Endodermal cell (in vitro differentiated cells): ENCODE measurements at regions not wholly inside any gene's neighbourhood (a gene's known extent, or its start where the extent isn't known, plus 50 kb on each side); places are given as distances from the start of the nearest gene placed in this dataset.
"Not testable (repeated sequence)": the region's sequence is repeated elsewhere in the genome, so short reads cannot be mapped to it uniquely, and the experiment has no call there.

ENCODE experiments used
- DNase-seq: peaks from one replicate; pipeline ENCODE4 v3.0.0-alpha.2; 2017
- H3K27ac ChIP-seq: 2 replicates; pipeline ENCODE4 v1.5.1; 2013; ENCODE audit warnings: mild to moderate bottlenecking, low read depth, low read length, moderate library complexity
- H3K27me3 ChIP-seq: 2 replicates; pipeline ENCODE4 v1.6.1; 2013; ENCODE audit warnings: mild to moderate bottlenecking, low read length, moderate library complexity; ENCODE audit not compliant: insufficient read depth, control insufficient read depth, poor library complexity, severe bottlenecking
- H3K36me3 ChIP-seq: 2 replicates; pipeline ENCODE4 v1.7.0; 2013; ENCODE audit warnings: mild to moderate bottlenecking, low read length, moderate library complexity; ENCODE audit not compliant: control insufficient read depth, insufficient read depth
- H3K4me1 ChIP-seq: one replicate; pipeline ENCODE4 v1.7.0; 2013; ENCODE audit warnings: low read length; ENCODE audit not compliant: control insufficient read depth, insufficient read depth
- H3K4me3 ChIP-seq: 2 replicates; pipeline ENCODE4 v1.5.1; 2013; ENCODE audit warnings: mild to moderate bottlenecking, low read length, moderate library complexity
- H3K9ac ChIP-seq: 2 replicates; pipeline ENCODE4 v1.6.1; 2013; ENCODE audit warnings: mild to moderate bottlenecking, low read length, moderate library complexity; ENCODE audit not compliant: poor library complexity, severe bottlenecking; ENCODE audit errors: extremely low read depth
- H3K9me3 ChIP-seq: 2 replicates; pipeline ENCODE4 v1.6.1; 2013; ENCODE audit warnings: mild to moderate bottlenecking, low read length, moderate library complexity; ENCODE audit not compliant: control insufficient read depth
- H3K27ac Mint-ChIP-seq: 2 replicates; pipeline ENCODE4 v1.8.0; 2020; ENCODE audit warnings: mixed read lengths
- H3K27me3 Mint-ChIP-seq: 2 replicates; pipeline ENCODE4 v1.8.0; 2021; ENCODE audit warnings: mild to moderate bottlenecking, mixed read lengths; ENCODE audit not compliant: insufficient read depth
- H3K36me3 Mint-ChIP-seq: 2 replicates; pipeline ENCODE4 v1.8.0; 2020; ENCODE audit warnings: low read depth, mixed read lengths
- H3K4me1 Mint-ChIP-seq: 2 replicates; pipeline ENCODE4 v1.8.0; 2020; ENCODE audit warnings: mixed read lengths
- H3K4me3 Mint-ChIP-seq: 2 replicates; pipeline ENCODE4 v1.8.0; 2020; ENCODE audit warnings: mild to moderate bottlenecking, moderate library complexity, mixed read lengths
- H3K9me3 Mint-ChIP-seq: 2 replicates; pipeline ENCODE4 v1.8.0; 2020; ENCODE audit warnings: mild to moderate bottlenecking, mixed read lengths
- CTCF ChIP-seq: fragments of 200-600 bp; sonication (generic); conservative IDR thresholded peaks from 2 replicates; pipeline ENCODE4 v1.5.0; 2021; ENCODE audit warnings: antibody characterized with exemption, mild to moderate bottlenecking
- WGBS, 2 experiments: methylation state at CpG; one replicate each; pipeline versions ENCODE4 v1.1.5 to v1.1.7; 2013; ENCODE audit warnings: missing lambda C conversion rate in 2 of 2, mixed read lengths in 1 of 2; ENCODE audit not compliant: insufficient coverage in 1 of 2, insufficient read length in 1 of 2; 5-methylcytosine and 5-hydroxymethylcytosine counted together

- H3K27me3 Mint-ChIP-seq = no peaks in the 10 kb centered on the region
- no peak for DNase-seq
Observed at GRCh38 chr14:49033131-49033530, 553.0 kb downstream of the RPS29 start.

GRCh38 chr14:49031710-49032109 is 554.5 kb downstream of the RPS29 start:
- WGBS, 2 experiments = 98 to 100% methylated on average over 4 of the region's 6 CpGs
- not testable (repeated sequence) for DNase-seq

More at GRCh38 chr14:49033131-49033530, 553.0 kb downstream of the RPS29 start:
- Histone ChIP-seq H3K36me3 (no peaks in the 10 kb centered on the region), H3K27me3 (no peaks in the 10 kb centered on the region), H3K4me3 (no peak overlapping the region), H3K4me1 (no peaks in the 10 kb centered on the region), H3K9me3 (no peaks in the 10 kb centered on the region), H3K27ac (no peak overlapping the region), H3K9ac (no peak overlapping the region)
- no peak overlapping the region for H3K4me3 Mint-ChIP-seq
- H3K9me3 Mint-ChIP-seq = no peaks in the 10 kb centered on the region
- H3K27ac Mint-ChIP-seq = no peak overlapping the region
- no peaks in the 10 kb centered on the region for H3K4me1 Mint-ChIP-seq
- TF ChIP-seq CTCF = no peak
- H3K36me3 Mint-ChIP-seq = no peaks in the 10 kb centered on the region
- WGBS, 2 experiments = 94 to 97% methylated on average over 6 to 8 of the region's 8 CpGs

GRCh38 chr14:49019467-49020115 is 566.6 kb downstream of the RPS29 start:
- no peaks in the 10 kb centered on the region for H3K4me1 ChIP-seq
- H3K9ac ChIP-seq = no peak overlapping the region
- H3K36me3 Mint-ChIP-seq = no peaks in the 10 kb centered on the region
- no peak overlapping the region for H3K4me3 Mint-ChIP-seq
- H3K4me1 Mint-ChIP-seq = no peaks in the 10 kb centered on the region
- no peak for TF ChIP-seq CTCF
- DNase-seq = no peak
- H3K27me3 ChIP-seq = no peaks in the 10 kb centered on the region
- H3K27ac ChIP-seq = no peak overlapping the region
- H3K27me3 Mint-ChIP-seq = no peaks in the 10 kb centered on the region
- no peaks in the 10 kb centered on the region for H3K36me3 ChIP-seq
- H3K9me3 Mint-ChIP-seq = no peaks in the 10 kb centered on the region
- no peak overlapping the region for H3K27ac Mint-ChIP-seq
- no peak overlapping the region for H3K4me3 ChIP-seq
- WGBS, 2 experiments = 90 to 100% methylated on average over 1 of the region's 1 CpG
- H3K9me3 ChIP-seq = no peaks in the 10 kb centered on the region

More at GRCh38 chr14:49031710-49032109, 554.5 kb downstream of the RPS29 start:
- H3K27me3 Mint-ChIP-seq, H3K27ac Mint-ChIP-seq, H3K4me3 Mint-ChIP-seq, H3K36me3 ChIP-seq, H3K27me3 ChIP-seq, H3K4me1 Mint-ChIP-seq, H3K9me3 ChIP-seq, H3K36me3 Mint-ChIP-seq, H3K9ac ChIP-seq, H3K27ac ChIP-seq, H3K4me1 ChIP-seq, H3K4me3 ChIP-seq: not testable (repeated sequence)
- peaks cover 10% of the 10 kb centered on the region for H3K9me3 Mint-ChIP-seq

GRCh38 chr14:49017447-49017846 is 568.7 kb downstream of the RPS29 start:
- H3K27me3 Mint-ChIP-seq = no peaks in the 10 kb centered on the region
- H3K4me1 Mint-ChIP-seq = no peaks in the 10 kb centered on the region
- WGBS, 2 experiments = 92% methylated on average over 5 of the region's 5 CpGs; no CpG with 5 or more reads in 1 of the 2 experiments
- Histone ChIP-seq H3K27me3 (no peaks in the 10 kb centered on the region), H3K4me1 (no peaks in the 10 kb centered on the region), H3K9ac (no peak overlapping the region), H3K27ac (no peak overlapping the region), H3K9me3 (no peaks in the 10 kb centered on the region), H3K36me3 (no peaks in the 10 kb centered on the region), H3K4me3 (no peak overlapping the region)
- no peak for TF ChIP-seq CTCF
- H3K9me3 Mint-ChIP-seq = no peaks in the 10 kb centered on the region
- H3K4me3 Mint-ChIP-seq = no peak overlapping the region
- no peaks in the 10 kb centered on the region for H3K36me3 Mint-ChIP-seq
- no peak overlapping the region for H3K27ac Mint-ChIP-seq
- DNase-seq = no peak
